T47D (cell line): ENCODE measurements at regions not wholly inside any gene's neighbourhood (a gene's known extent, or its start where the extent isn't known, plus 50 kb on each side); places are given as distances from the start of the nearest gene placed in this dataset.
A peak's percentile ranks its signal among the peaks of the same experiment; 100 is the strongest.

Experiments
- DNase-seq, 2 experiments: peaks; one replicate each; pipeline versions ENCODE4 v3.0.0 to v3.0.0-alpha.2; 2011 to 2012; ENCODE audit warnings: low read depth in 1 of 2, low spot score in 1 of 2
- JUND ChIP-seq: IDR thresholded peaks from 2 replicates; pipeline ENCODE4 v1.6.1; 2012; ENCODE audit warnings: low read depth
- in situ Hi-C: cut with HindIII; loops from 2 replicates; pipeline ENCODE4 v1.10.0; 2016; ENCODE audit warnings: low sequenced_read_pairs, low pct_unique_long_range_greater_than_20kb

DNA sequence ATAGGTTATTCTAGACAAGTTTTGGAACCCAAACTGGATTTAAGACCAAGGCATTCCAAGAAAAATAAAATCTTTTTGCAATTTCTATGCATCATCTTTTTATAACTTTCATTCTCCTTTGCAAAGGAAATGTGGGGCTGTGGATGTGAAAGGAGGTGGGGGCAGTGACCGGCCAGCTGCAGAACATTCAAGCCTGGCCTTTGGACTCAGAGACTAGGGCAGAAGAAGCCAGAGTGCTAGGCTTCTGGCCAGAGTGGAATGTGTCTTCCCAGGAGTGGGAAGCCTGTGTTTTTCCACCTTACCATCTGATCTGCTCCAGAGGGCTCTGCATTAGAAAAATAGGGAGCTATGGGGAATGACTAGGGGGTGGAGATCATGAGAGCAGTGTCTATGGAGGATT is 148.5 kb downstream of the C9orf152 start:
- TF ChIP-seq JUND: no peak
- DNase-seq: no peak
- in situ Hi-C loops: no loop called here

GRCh38 chr9:110064803-110065202 is 143.2 kb downstream of the C9orf152 start:
- TF ChIP-seq JUND: no peak
- no peak for DNase-seq
- in situ Hi-C loops: no loop called here

DNA sequence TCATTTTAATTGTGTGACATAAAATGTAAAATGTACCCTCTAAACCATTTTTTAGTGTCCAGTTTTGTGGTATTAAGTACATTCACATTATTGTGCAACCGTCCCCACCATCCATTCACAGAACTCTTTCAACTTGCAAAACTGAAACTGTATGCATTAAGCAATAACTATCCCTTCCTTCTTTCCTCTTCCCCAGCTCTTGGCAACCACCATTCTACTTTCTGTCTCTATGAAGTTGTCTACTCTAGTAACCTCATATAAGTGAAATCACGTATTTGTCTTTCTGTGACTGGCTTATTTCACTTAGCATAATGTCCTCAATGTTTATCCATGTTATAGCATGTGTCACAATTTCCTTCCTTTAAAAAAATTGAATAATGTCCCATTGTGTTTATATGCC is 142.4 kb downstream of the C9orf152 start:
- DNase-seq: no peak
- in situ Hi-C loops: no loop called here
- no peak for TF ChIP-seq JUND

GRCh38 chr9:110066929-110067716 is 140.8 kb downstream of the C9orf152 start:
- DNase-seq: no peak
- in situ Hi-C loops: no loop called here
- TF ChIP-seq JUND: no peak

DNA sequence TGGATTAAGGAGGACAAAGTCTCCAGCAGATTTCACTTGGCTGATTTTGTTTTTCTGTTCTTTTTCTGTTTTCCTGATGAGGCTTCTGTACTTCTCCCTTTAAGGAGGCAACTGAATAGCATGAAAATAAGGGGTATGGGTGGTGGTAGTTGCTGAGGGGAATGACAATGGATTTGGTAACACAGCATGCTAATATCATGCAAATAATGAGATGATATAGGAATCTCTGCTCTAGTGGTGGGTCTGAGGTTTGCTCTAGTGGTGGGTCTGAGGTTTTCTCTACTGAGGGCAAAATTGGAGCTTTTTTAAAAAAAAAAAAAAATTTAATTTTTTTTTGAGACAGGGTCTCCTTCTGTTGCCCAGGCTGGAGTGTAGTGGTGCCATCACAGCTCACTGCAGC is 139.7 kb downstream of the C9orf152 start:
- in situ Hi-C loops: no loop called here
- no peak for TF ChIP-seq JUND

DNA sequence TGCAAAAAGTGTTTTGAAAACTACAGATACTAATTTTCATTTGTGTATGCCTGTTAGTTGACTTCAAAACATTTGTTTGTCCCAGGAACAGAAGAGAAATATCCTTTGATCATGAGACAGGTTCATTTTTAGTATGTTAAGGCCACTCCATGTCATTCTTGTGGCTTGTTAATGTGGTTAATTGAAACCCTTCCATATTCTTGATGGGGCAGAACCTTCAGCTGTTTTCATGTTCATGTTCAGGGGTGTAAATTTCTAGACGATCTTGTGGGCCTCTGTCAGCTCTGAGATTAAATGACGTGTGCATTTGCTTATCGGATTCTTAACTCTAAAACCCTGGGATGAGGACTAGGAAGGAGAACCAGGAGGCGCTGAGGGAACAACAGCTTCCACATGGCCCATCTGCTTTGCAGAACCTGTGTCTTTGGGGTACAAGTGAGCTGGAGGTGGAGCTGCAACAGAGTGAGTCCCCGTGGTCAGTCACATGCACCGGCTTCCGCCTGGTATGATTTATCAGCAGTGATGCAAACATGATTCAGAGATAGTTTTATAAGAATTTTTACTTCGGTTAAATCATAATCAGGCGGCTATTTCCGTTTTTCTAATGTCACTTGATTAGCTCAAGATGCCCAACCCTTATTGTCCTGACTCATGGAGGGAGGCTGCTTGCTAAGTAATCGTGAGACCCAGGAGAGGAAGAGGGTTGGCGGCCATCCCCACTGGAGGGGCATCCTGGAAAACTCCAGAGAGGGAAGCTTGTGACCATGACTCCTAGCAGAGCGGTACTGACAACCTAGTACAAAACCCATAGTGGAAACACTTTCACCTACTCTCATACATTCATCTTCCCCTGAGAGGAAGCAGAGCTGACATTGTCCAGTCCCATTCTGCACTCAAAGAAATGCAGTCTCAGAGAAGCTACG is 138.4 kb downstream of the C9orf152 start:
- DNase-seq: no peak
- no peak for TF ChIP-seq JUND
- in situ Hi-C loops: no loop called here

More for the DNA sequence above, 139.7 kb downstream of the C9orf152 start:
- DNase-seq: no peak

- TF ChIP-seq JUND: no peak
- DNase-seq: no peak
- in situ Hi-C loops: no loop called here
Observed at GRCh38 chr9:110072597-110073355, 135.2 kb downstream of the C9orf152 start.

DNA sequence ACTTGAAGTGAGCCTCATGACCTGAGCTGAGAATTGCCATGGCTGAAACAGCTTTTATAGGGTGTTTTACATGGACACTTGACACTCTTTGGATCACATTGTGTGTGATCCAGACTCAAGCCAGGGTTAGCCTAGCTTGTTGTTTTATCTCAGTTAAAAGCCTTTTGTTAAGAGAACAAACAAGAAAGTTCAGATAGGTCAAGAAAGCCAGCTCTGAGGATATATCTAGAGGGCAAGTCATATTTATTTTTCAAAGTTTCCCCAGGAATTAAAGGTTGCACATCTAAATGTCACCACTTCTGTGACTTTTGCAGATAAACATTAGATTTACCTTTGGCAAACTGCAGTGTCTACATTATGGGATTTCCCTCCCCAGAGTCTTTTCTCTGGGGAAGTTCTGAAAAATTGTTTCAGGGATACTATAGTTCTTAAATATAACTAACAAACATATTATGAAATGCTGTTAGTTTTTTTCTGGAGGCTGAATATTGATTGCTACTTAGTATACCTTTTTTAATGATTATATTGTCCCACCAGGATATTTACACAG is 134.5 kb downstream of the C9orf152 start:
- DNase-seq: no peak
- TF ChIP-seq JUND: no peak
- in situ Hi-C loops: no loop called here

DNA sequence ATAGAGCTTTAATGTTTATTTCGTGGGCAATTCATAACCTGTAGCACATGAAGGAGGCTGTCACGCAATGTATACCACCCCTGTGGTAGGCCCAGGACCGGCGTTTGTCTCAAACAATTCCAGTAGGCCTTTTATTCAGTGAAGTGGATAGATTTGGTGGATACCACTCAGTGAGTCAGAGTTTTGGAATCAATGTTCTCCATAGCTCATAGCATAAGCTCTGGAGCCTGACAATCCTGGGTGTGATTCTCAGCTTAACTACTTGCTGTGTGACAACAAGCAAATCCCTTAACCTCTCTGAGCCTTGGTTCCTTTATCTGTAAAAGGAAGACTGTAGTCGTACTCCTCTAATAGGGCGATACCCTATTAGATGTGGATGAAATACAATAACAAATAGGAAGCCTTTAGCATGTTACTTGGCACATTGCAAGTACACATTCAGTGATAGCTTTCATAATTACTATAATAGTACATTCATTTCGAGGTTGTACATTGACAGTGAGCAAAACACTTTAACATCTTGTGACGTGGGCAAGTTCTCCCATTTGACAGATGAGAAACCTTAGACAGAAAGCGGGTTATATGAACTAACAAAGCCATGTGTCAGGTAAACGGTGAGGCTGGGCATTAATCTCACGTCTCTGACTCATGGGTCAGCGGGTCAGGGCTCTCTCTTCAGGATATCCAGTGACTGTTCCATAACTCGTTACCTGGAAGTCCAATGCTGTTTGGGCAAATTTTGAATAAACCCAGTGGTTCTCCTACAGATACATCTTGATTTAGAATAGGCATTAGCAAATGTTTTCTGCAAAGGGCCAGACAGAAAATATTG is 130.8 kb downstream of the C9orf152 start:
- in situ Hi-C loops: no loop called here
- DNase-seq: no peak
- TF ChIP-seq JUND: no peak

DNA sequence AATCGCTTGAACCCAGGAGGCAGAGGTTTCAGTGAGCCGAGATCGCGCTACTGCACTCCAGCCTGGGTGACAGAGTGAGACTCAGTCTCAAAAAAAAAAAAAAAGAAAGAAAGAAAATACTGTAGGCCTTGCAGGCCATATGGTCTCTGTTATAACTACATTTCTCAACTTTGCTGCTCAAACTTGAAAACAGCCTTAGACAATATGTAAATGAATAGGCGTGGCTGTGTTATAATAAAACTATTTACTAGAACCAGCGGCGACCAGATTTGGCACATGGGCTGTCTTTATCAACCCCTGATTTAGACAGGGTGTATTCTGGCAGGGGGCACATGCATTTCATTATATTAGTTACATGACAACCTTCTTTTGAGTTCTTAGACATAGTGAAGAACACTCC is 130.0 kb downstream of the C9orf152 start:
- TF ChIP-seq JUND: no peak
- in situ Hi-C loops: no loop called here
- DNase-seq: no peak

GRCh38 chr9:110078604-110079003 is 129.4 kb downstream of the C9orf152 start:
- TF ChIP-seq JUND: no peak
- peak in 1 of 2 experiments; percentile 37 for DNase-seq
- in situ Hi-C loops: no loop called here
